H1 (cell line): ENCODE measurements at regions not wholly inside any gene's neighbourhood (a gene's known extent, or its start where the extent isn't known, plus 50 kb on each side); places are given as distances from the start of the nearest gene placed in this dataset.

Experiments used
- CTCF ChIA-PET: fragments of 300-600 bp; sonication (Branson Sonifier 250); formaldehyde crosslinking; loops from one replicate; lab custom pipeline; 2021; ENCODE audit not compliant: partially characterized antibody; lab: Charles Lee
- POLR2A ChIA-PET: fragments of 300-600 bp; sonication (Branson Sonifier 250); formaldehyde crosslinking; loops from one replicate; lab custom pipeline; 2021; ENCODE audit warnings: inconsistent platforms; ENCODE audit not compliant: partially characterized antibody; lab: Charles Lee
- DNase-seq, 2 experiments: peaks; one replicate each; pipeline versions ENCODE4 v3.0.0 to v3.0.0-alpha.2; 2010 to 2022; ENCODE audit warnings: low spot score in 2 of 2, low read depth in 1 of 2, mixed read lengths in 1 of 2
- FAIRE-seq: peaks from 2 replicates; lab custom pipeline; 2011; peaks lifted over from hg19 to GRCh38; lab: Jason Lieb, UNC
- H2AFZ ChIP-seq: 2 replicates; pipeline ENCODE4 v1.8.1; 2012; ENCODE audit warnings: low read length, inconsistent platforms
- H2AK5ac ChIP-seq: 2 replicates; pipeline ENCODE4 v1.6.1; 2013; ENCODE audit warnings: low read depth, low read length
- H2BK120ac ChIP-seq: replicated peaks from 2 replicates; pipeline ENCODE3; 2013; ENCODE audit warnings: low read depth, low read length, inconsistent platforms
- H2BK12ac ChIP-seq: 2 replicates; pipeline ENCODE4 v1.6.1; 2013; ENCODE audit warnings: low read depth, low read length
- H2BK15ac ChIP-seq: 2 replicates; pipeline ENCODE4 v1.6.1; 2013; ENCODE audit warnings: low read length
- H2BK20ac ChIP-seq: 2 replicates; pipeline ENCODE4 v1.6.1; 2013; ENCODE audit warnings: low read length
- H2BK5ac ChIP-seq: 2 replicates; pipeline ENCODE4 v1.6.1; 2013; ENCODE audit warnings: low read depth, low read length
- H3K14ac ChIP-seq: 2 replicates; pipeline ENCODE4 v1.6.1; 2013; ENCODE audit warnings: inconsistent platforms; ENCODE audit not compliant: insufficient read length
- H3K18ac ChIP-seq: 2 replicates; pipeline ENCODE4 v1.6.1; 2013; ENCODE audit warnings: low read length; ENCODE audit errors: extremely low read depth
- H3K23ac ChIP-seq: 2 replicates; pipeline ENCODE4 v1.6.1; 2013; ENCODE audit warnings: inconsistent platforms; ENCODE audit not compliant: insufficient read length
- H3K23me2 ChIP-seq: 2 replicates; pipeline ENCODE4 v1.6.1; 2013; ENCODE audit warnings: low read depth, low read length
- H3K27ac ChIP-seq: 2 replicates; pipeline ENCODE4 v1.6.1; 2011; ENCODE audit warnings: low read depth, low read length, inconsistent platforms
- H3K27me3 ChIP-seq, 4 experiments: replicated peaks in 1 of 4; 1 replicate in 1 of 4; 2 replicates in 3 of 4; pipeline versions ENCODE4 v1.6.1 to v1.8.1; 2011 to 2013; ENCODE audit warnings: low read length in 3 of 4, mild to moderate bottlenecking in 3 of 4, inconsistent platforms in 2 of 4, mixed read lengths in 2 of 4, moderate library complexity in 1 of 4; ENCODE audit not compliant: control insufficient read depth in 3 of 4, insufficient read depth in 3 of 4; ENCODE audit errors: extremely low read depth in 1 of 4
- H3K36me3 ChIP-seq, 4 experiments: 2 replicates each; pipeline versions ENCODE4 v1.6.1 to v1.8.1; 2011 to 2013; ENCODE audit warnings: mild to moderate bottlenecking in 4 of 4, low read length in 3 of 4, moderate library complexity in 2 of 4, control low read depth in 1 of 4, inconsistent platforms in 1 of 4; ENCODE audit not compliant: insufficient read depth in 4 of 4, control insufficient read depth in 2 of 4
- H3K4ac ChIP-seq: replicated peaks from 2 replicates; pipeline ENCODE3; 2013; ENCODE audit warnings: low read length, low read depth, mixed read lengths, inconsistent platforms; ENCODE audit not compliant: insufficient read length
- H3K4me1 ChIP-seq, 4 experiments: replicated peaks in 1 of 4; 1 replicate in 1 of 4; 2 replicates in 3 of 4; pipeline versions ENCODE4 v1.6.1 to v1.8.1; 2011 to 2013; ENCODE audit warnings: low read length in 3 of 4, inconsistent platforms in 2 of 4, mixed read lengths in 1 of 4; ENCODE audit not compliant: insufficient read depth in 4 of 4, control insufficient read depth in 3 of 4
- H3K4me2 ChIP-seq, 2 experiments: 2 replicates each; pipeline versions ENCODE4 v1.6.1 to v1.8.1; 2011 to 2013; ENCODE audit warnings: low read depth in 2 of 2, low read length in 2 of 2, control low read depth in 1 of 2, inconsistent platforms in 1 of 2, mild to moderate bottlenecking in 1 of 2; ENCODE audit not compliant: insufficient read depth in 1 of 2
- H3K4me3 ChIP-seq, 4 experiments: fragments of 200-600, 300-600 bp in 1 of 4; sonication (generic), shearing (Covaris generic), sonication (Bioruptor Twin) in 1 of 4; 2 replicates each; pipeline versions ENCODE4 v1.5.1 to v1.8.1; 2011 to 2016; ENCODE audit warnings: low read length in 4 of 4, low read depth in 3 of 4, control low read depth in 2 of 4, inconsistent platforms in 2 of 4, mild to moderate bottlenecking in 2 of 4, mixed read lengths in 1 of 4, moderate library complexity in 1 of 4; ENCODE audit not compliant: insufficient read depth in 2 of 4; ENCODE audit errors: extremely low read depth in 1 of 4
- H3K56ac ChIP-seq: replicated peaks from 2 replicates; pipeline ENCODE3; 2013; ENCODE audit warnings: low read depth, mild to moderate bottlenecking, mixed read lengths, low read length, inconsistent platforms; ENCODE audit not compliant: insufficient read length
- H3K79me1 ChIP-seq: 2 replicates; pipeline ENCODE4 v1.6.1; 2013; ENCODE audit warnings: low read depth, low read length, control low read depth
- H3K79me2 ChIP-seq, 2 experiments: 2 replicates each; pipeline versions ENCODE4 v1.6.1 to v1.8.1; 2012 to 2013; ENCODE audit warnings: low read length in 2 of 2, mild to moderate bottlenecking in 2 of 2, inconsistent platforms in 1 of 2; ENCODE audit not compliant: insufficient read depth in 2 of 2, control insufficient read depth in 1 of 2
- H3K9ac ChIP-seq, 4 experiments: replicated peaks in 1 of 4; 1 replicate in 1 of 4; 2 replicates in 3 of 4; pipeline versions ENCODE4 v1.6.1 to v1.8.1; 2011 to 2013; ENCODE audit warnings: low read depth in 3 of 4, low read length in 3 of 4, control low read depth in 2 of 4, mild to moderate bottlenecking in 2 of 4, moderate library complexity in 2 of 4, inconsistent platforms in 1 of 4; ENCODE audit errors: extremely low read depth in 1 of 4
- H3K9me3 ChIP-seq, 2 experiments: 2 replicates each; pipeline versions ENCODE4 v1.6.1 to v1.8.1; 2012 to 2013; ENCODE audit warnings: mild to moderate bottlenecking in 2 of 2, moderate library complexity in 2 of 2, control low read depth in 1 of 2, inconsistent platforms in 1 of 2, low read depth in 1 of 2, low read length in 1 of 2, mixed read lengths in 1 of 2; ENCODE audit not compliant: insufficient read depth in 2 of 2
- H4K20me1 ChIP-seq, 2 experiments: replicated peaks in 1 of 2; 2 replicates each; pipeline versions ENCODE3 to v1.8.1; 2011 to 2013; ENCODE audit warnings: inconsistent platforms in 2 of 2, low read length in 2 of 2, mild to moderate bottlenecking in 1 of 2; ENCODE audit not compliant: insufficient read depth in 2 of 2, control insufficient read depth in 1 of 2
- H4K5ac ChIP-seq: 2 replicates; pipeline ENCODE4 v1.6.1; 2013; ENCODE audit warnings: low read length, low read depth, mixed read lengths, inconsistent platforms; ENCODE audit not compliant: insufficient read length
- H4K8ac ChIP-seq: 2 replicates; pipeline ENCODE4 v1.8.0; 2013; ENCODE audit warnings: mild to moderate bottlenecking, moderate library complexity, low read length, inconsistent platforms; ENCODE audit not compliant: insufficient read depth; ENCODE audit errors: extremely low read depth
- H4K91ac ChIP-seq: replicated peaks from 2 replicates; pipeline ENCODE3; 2013; ENCODE audit warnings: low read length, mixed read lengths, inconsistent platforms; ENCODE audit not compliant: insufficient read length
- CBX8 ChIP-seq: fragments of 300-800, 300-1000 bp; sonication (generic); IDR thresholded peaks from 2 replicates; pipeline ENCODE4 v1.7.1; 2016; ENCODE audit warnings: low read depth, low read length, borderline replicate concordance
- SIRT6 ChIP-seq: IDR thresholded peaks from one replicate; pipeline ENCODE4 v1.7.1; 2012; ENCODE audit warnings: low read length, inconsistent platforms
- ZNF274 ChIP-seq: IDR thresholded peaks from 2 replicates; pipeline ENCODE4 v1.7.0; 2012; ENCODE audit warnings: low read length, borderline replicate concordance; ENCODE audit errors: extremely low read depth

- Histone ChIP-seq H2AFZ (no peak overlapping the region), H3K79me2 (no peaks in the 10 kb centered on the region), H3K4me1 (no peaks in the 10 kb centered on the region), H3K23me2 (no peaks in the 10 kb centered on the region), H3K27ac (no peak overlapping the region), H4K91ac (no peak overlapping the region), H3K23ac (no peak overlapping the region), H2AK5ac (no peak overlapping the region), H3K56ac (no peak overlapping the region), H2BK5ac (no peak overlapping the region), H3K9me3 (0 out of 4 replicates have a peak, but pooled peaks cover 0 to 2% of the 10 kb centered on the region in 2 experiments), H3K18ac (no peak overlapping the region), H3K4ac (no peak overlapping the region), H2BK12ac (no peak overlapping the region), H3K27me3 (no peaks in the 10 kb centered on the region), H2BK20ac (no peak overlapping the region), H2BK120ac (no peak overlapping the region), H4K20me1 (no peaks in the 10 kb centered on the region), H3K36me3 (no peaks in the 10 kb centered on the region), H2BK15ac (no peak overlapping the region), H3K14ac (no peak overlapping the region), H4K8ac (no peak overlapping the region), H3K9ac (no peak overlapping the region), H3K4me3 (no peak overlapping the region), H3K79me1 (no peaks in the 10 kb centered on the region), H4K5ac (no peak overlapping the region)
- DNase-seq: no peak
- CTCF ChIA-PET: interaction anchor here (1.1 to 3.1 kb wide), 3 partner anchors 9 to 84 kb away, joined by 5 to 14 read pairs (median 12); no protein-coding TSS in a partner anchor
- POLR2A ChIA-PET: interaction anchor here (0.6 kb wide), 1 partner anchor 120 kb away, joined by 3 read pairs; no protein-coding TSS in a partner anchor
- no peak for FAIRE-seq
- TF ChIP-seq SIRT6 (no peak), ZNF274 (no peak), CBX8 (no peak)
- TF ChIP-seq, all 59 proteins: peak for 0
- no peak overlapping the region for H3K4me2 ChIP-seq
Measured at GRCh38 chr7:55642266-55642665, 70.0 kb upstream of the VOPP1 start.
